Naive thymus-derived CD4-positive, alpha-beta T cell (primary cell): ENCODE measurements at regions not wholly inside any gene's neighbourhood (a gene's known extent, or its start where the extent isn't known, plus 50 kb on each side); places are given as distances from the start of the nearest gene placed in this dataset.

Experiments used
- ATAC-seq: fragments of 150-1000 bp; cut with Tn5 transposase; 2 replicates; pipeline ENCODE4 v1.10.0; 2021; ENCODE audit warnings: mild to moderate bottlenecking, moderate library complexity
- CTCF ChIA-PET: fragments of 350-600 bp; sonication (Branson Sonifier 250); formaldehyde crosslinking; loops from one replicate; lab custom pipeline; 2021; ENCODE audit warnings: antibody characterized with exemption; lab: Charles Lee
- POLR2A ChIA-PET: fragments of 350-600 bp; sonication (Branson Sonifier 250); formaldehyde crosslinking; loops from one replicate; lab custom pipeline; 2021; ENCODE audit warnings: antibody characterized with exemption, inconsistent platforms; lab: Charles Lee
- DNase-seq, 9 donors: peaks; one replicate each; pipeline versions ENCODE4 v3.0.0 to v3.0.0-alpha.2; 2020 to 2022; ENCODE audit warnings: mixed read lengths in 1 of 9
- H3K27ac ChIP-seq: one replicate; pipeline ENCODE4 v1.7.0; 2013; ENCODE audit warnings: mild to moderate bottlenecking, low read depth, low read length, moderate library complexity
- H3K27me3 ChIP-seq, 2 donors: one replicate each; pipeline ENCODE4 v1.7.0; 2013; ENCODE audit warnings: low read length in 2 of 2, mild to moderate bottlenecking in 2 of 2, moderate library complexity in 2 of 2; ENCODE audit not compliant: control insufficient read depth in 2 of 2, insufficient read depth in 2 of 2
- H3K36me3 ChIP-seq, 3 experiments: 1 replicate in 2 of 3; 2 replicates in 1 of 3; pipeline ENCODE4 v1.7.0; 2013; ENCODE audit warnings: low read length in 3 of 3, mild to moderate bottlenecking in 3 of 3, moderate library complexity in 1 of 3; ENCODE audit not compliant: insufficient read depth in 3 of 3, control insufficient read depth in 2 of 3
- H3K4me1 ChIP-seq, 2 donors: one replicate each; pipeline ENCODE4 v1.7.0; 2013; ENCODE audit warnings: low read length in 2 of 2, mild to moderate bottlenecking in 2 of 2, moderate library complexity in 1 of 2; ENCODE audit not compliant: control insufficient read depth in 2 of 2, insufficient read depth in 2 of 2
- H3K4me3 ChIP-seq: 2 replicates; pipeline ENCODE4 v1.7.0; 2013; ENCODE audit warnings: mild to moderate bottlenecking, low read length
- H3K9me3 ChIP-seq, 3 experiments: 1 replicate in 2 of 3; 2 replicates in 1 of 3; pipeline ENCODE4 v1.7.0; 2013; ENCODE audit warnings: low read length in 3 of 3; ENCODE audit not compliant: control insufficient read depth in 2 of 3
- H3K27ac Mint-ChIP-seq, 9 donors: one replicate each; pipeline ENCODE4 v1.8.0; 2020 to 2022; ENCODE audit warnings: mixed read lengths in 9 of 9, mild to moderate bottlenecking in 8 of 9, moderate library complexity in 5 of 9, inconsistent platforms in 2 of 9
- H3K27me3 Mint-ChIP-seq, 5 donors: one replicate each; pipeline ENCODE4 v1.8.0; 2021 to 2022; ENCODE audit warnings: mixed read lengths in 5 of 5, mild to moderate bottlenecking in 1 of 5
- H3K36me3 Mint-ChIP-seq, 5 donors: one replicate each; pipeline ENCODE4 v1.8.0; 2020 to 2022; ENCODE audit warnings: mixed read lengths in 5 of 5, mild to moderate bottlenecking in 3 of 5, inconsistent platforms in 1 of 5
- H3K4me1 Mint-ChIP-seq, 7 donors: one replicate each; pipeline ENCODE4 v1.8.0; 2020 to 2022; ENCODE audit warnings: mixed read lengths in 7 of 7, mild to moderate bottlenecking in 3 of 7, inconsistent platforms in 1 of 7
- H3K4me3 Mint-ChIP-seq, 10 donors: one replicate each; pipeline ENCODE4 v1.8.0; 2020 to 2022; ENCODE audit warnings: mild to moderate bottlenecking in 10 of 10, mixed read lengths in 10 of 10, moderate library complexity in 6 of 10, inconsistent platforms in 2 of 10
- H3K9me3 Mint-ChIP-seq, 11 donors: one replicate each; pipeline ENCODE4 v1.8.0; 2020 to 2022; ENCODE audit warnings: mixed read lengths in 11 of 11, mild to moderate bottlenecking in 4 of 11, inconsistent platforms in 1 of 11, moderate library complexity in 1 of 11
- intact Hi-C, 2 donors: fragments of 100-400 bp; cut with micrococcal nuclease; formaldehyde crosslinking; loops; one replicate each; pipeline ENCODE4 v1.15.1; 2023

DNA sequence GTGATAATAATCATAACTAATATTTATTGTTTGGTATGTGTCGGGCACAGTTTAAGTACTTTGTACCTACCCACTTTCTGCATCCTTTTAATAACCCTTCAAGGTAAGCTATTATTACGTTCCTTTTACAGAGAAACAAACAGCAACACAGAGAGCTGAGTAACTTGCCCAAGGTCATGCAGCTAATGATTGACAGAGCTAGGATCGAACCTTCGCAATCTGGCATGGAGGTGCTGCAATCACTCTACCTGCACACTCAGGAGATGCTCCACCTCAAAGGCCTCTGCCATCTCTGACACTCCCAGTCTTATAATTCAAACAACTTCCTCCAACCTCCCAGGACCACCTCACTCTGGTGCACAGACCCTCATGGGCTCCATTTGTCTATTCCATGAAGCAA lies 137.2 kb downstream of the DMRTA2 start:
- ATAC-seq (no peak), DNase-seq (no peak)
- Mint-ChIP-seq H3K4me1 (no peaks in the 10 kb centered on the region), H3K36me3 (no peaks in the 10 kb centered on the region), H3K9me3 (peaks cover 0 to 13% (median 3%) of the 10 kb centered on the region in 11 donors), H3K4me3 (no peak overlapping the region), H3K27ac (no peak overlapping the region), H3K27me3 (peaks cover 0 to 33% (median 21%) of the 10 kb centered on the region in 5 donors)
- H3K4me1 ChIP-seq, result no peaks in the 10 kb centered on the region
- H3K4me3 ChIP-seq, result no peak overlapping the region
- intact Hi-C loops, result no loop called here
- H3K27ac ChIP-seq, result no peak overlapping the region
- no peaks in the 10 kb centered on the region for H3K36me3 ChIP-seq
- CTCF ChIA-PET, result no interaction called here
- no peaks in the 10 kb centered on the region for H3K9me3 ChIP-seq
- POLR2A ChIA-PET, result no interaction called here
- peaks cover 0 to 8% of the 10 kb centered on the region in 2 donors for H3K27me3 ChIP-seq

GRCh38 chr1:50279622-50280330 lies 143.5 kb downstream of the DMRTA2 start:
- ChIA-PET CTCF (no interaction called here), POLR2A (no interaction called here)
- ATAC-seq (no peak), DNase-seq (no peak)
- no peak overlapping the region for H3K27ac ChIP-seq
- no peak overlapping the region for H3K4me3 Mint-ChIP-seq
- intact Hi-C loops, result no loop called here
- no peaks in the 10 kb centered on the region for H3K9me3 ChIP-seq
- no peaks in the 10 kb centered on the region for H3K36me3 ChIP-seq
- H3K27me3 ChIP-seq, result no peaks in the 10 kb centered on the region
- H3K4me1 Mint-ChIP-seq, result no peaks in the 10 kb centered on the region
- no peak overlapping the region for H3K4me3 ChIP-seq
- no peaks in the 10 kb centered on the region for H3K4me1 ChIP-seq
- no peak overlapping the region for H3K27ac Mint-ChIP-seq
- peaks cover 0 to 10% (median 2%) of the 10 kb centered on the region in 11 donors for H3K9me3 Mint-ChIP-seq
- H3K27me3 Mint-ChIP-seq, result peaks cover 2 to 58% (median 31%) of the 10 kb centered on the region in 5 donors
- no peaks in the 10 kb centered on the region for H3K36me3 Mint-ChIP-seq

GRCh38 chr1:50278961-50279360 lies 144.3 kb downstream of the DMRTA2 start:
- Histone ChIP-seq H3K4me1 (no peaks in the 10 kb centered on the region), H3K36me3 (no peaks in the 10 kb centered on the region), H3K27me3 (no peaks in the 10 kb centered on the region), H3K9me3 (no peaks in the 10 kb centered on the region), H3K4me3 (no peak overlapping the region), H3K27ac (no peak overlapping the region)
- Mint-ChIP-seq H3K9me3 (peaks cover 0 to 10% (median 0%) of the 10 kb centered on the region in 11 donors), H3K36me3 (no peaks in the 10 kb centered on the region), H3K4me1 (no peaks in the 10 kb centered on the region), H3K4me3 (no peak overlapping the region), H3K27ac (no peak overlapping the region), H3K27me3 (peaks cover 2 to 59% (median 31%) of the 10 kb centered on the region in 5 donors)
- DNase-seq, result no peak
- intact Hi-C loops, result no loop called here
- ChIA-PET CTCF (no interaction called here), POLR2A (no interaction called here)
- ATAC-seq, result no peak

GRCh38 chr1:50278410-50278809 lies 144.8 kb downstream of the DMRTA2 start:
- ChIA-PET CTCF (no interaction called here), POLR2A (no interaction called here)
- no peaks in the 10 kb centered on the region for H3K4me1 ChIP-seq
- DNase-seq (no peak), ATAC-seq (no peak)
- intact Hi-C loops, result no loop called here
- no peak overlapping the region for H3K27ac ChIP-seq
- no peak overlapping the region for H3K27ac Mint-ChIP-seq
- H3K36me3 ChIP-seq, result no peaks in the 10 kb centered on the region
- no peak overlapping the region for H3K4me3 ChIP-seq
- H3K4me1 Mint-ChIP-seq, result no peaks in the 10 kb centered on the region
- H3K9me3 Mint-ChIP-seq, result peaks cover 0 to 10% (median 0%) of the 10 kb centered on the region in 11 donors
- peaks cover 2 to 59% (median 31%) of the 10 kb centered on the region in 5 donors for H3K27me3 Mint-ChIP-seq
- no peaks in the 10 kb centered on the region for H3K27me3 ChIP-seq
- H3K4me3 Mint-ChIP-seq, result no peak overlapping the region
- no peaks in the 10 kb centered on the region for H3K9me3 ChIP-seq
- H3K36me3 Mint-ChIP-seq, result no peaks in the 10 kb centered on the region

DNA sequence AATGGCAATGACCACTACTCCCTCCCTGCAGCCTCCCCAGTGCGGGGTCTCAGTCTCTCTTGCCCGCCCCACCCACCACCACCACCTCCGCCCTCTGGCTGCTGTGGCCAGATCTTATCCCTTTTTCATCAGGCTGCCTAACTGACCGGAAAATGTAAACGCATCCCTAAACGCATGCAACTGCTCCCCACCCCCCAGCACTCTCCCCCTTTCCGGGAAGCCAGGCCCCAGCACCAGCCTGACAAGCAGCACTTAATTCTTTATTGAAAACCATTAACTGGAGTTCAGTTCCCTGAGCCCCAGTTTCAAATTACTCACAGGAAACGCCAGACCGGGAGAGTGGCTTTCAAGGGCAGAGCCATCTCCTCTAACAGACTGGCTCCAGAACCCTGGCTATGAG lies 147.7 kb downstream of the DMRTA2 start:
- no peak for DNase-seq
- no peak overlapping the region for H3K4me3 ChIP-seq
- peaks cover 0 to 4% of the 10 kb centered on the region in 2 donors for H3K27me3 ChIP-seq
- ChIA-PET POLR2A (no interaction called here), CTCF (no interaction called here)
- Mint-ChIP-seq H3K36me3 (no peaks in the 10 kb centered on the region), H3K27ac (no peak overlapping the region), H3K9me3 (peaks cover 0 to 6% (median 0%) of the 10 kb centered on the region in 11 donors), H3K4me1 (peaks cover 0 to 3% (median 0%) of the 10 kb centered on the region in 7 donors), H3K27me3 (peaks cover 2 to 53% (median 28%) of the 10 kb centered on the region in 5 donors), H3K4me3 (no peak overlapping the region)
- intact Hi-C loops, result no loop called here
- no peak overlapping the region for H3K27ac ChIP-seq
- H3K9me3 ChIP-seq, result no peaks in the 10 kb centered on the region
- ATAC-seq, result no peak
- no peaks in the 10 kb centered on the region for H3K4me1 ChIP-seq
- no peaks in the 10 kb centered on the region for H3K36me3 ChIP-seq

GRCh38 chr1:50272912-50273311 lies 150.3 kb downstream of the DMRTA2 start:
- ChIA-PET POLR2A (no interaction called here), CTCF (no interaction called here)
- no peak overlapping the region for H3K27ac Mint-ChIP-seq
- H3K27ac ChIP-seq, result no peak overlapping the region
- H3K9me3 ChIP-seq, result no peaks in the 10 kb centered on the region
- peaks cover 0 to 2% (median 0%) of the 10 kb centered on the region in 11 donors for H3K9me3 Mint-ChIP-seq
- H3K27me3 Mint-ChIP-seq, result peaks cover 2 to 42% (median 21%) of the 10 kb centered on the region in 5 donors
- H3K36me3 ChIP-seq, result no peaks in the 10 kb centered on the region
- peaks cover 3 to 4% of the 10 kb centered on the region in 2 donors for H3K27me3 ChIP-seq
- DNase-seq (no peak), ATAC-seq (no peak)
- no peaks in the 10 kb centered on the region for H3K4me1 ChIP-seq
- intact Hi-C loops, result no loop called here
- no peaks in the 10 kb centered on the region for H3K36me3 Mint-ChIP-seq
- no peak overlapping the region for H3K4me3 Mint-ChIP-seq
- H3K4me3 ChIP-seq, result no peak overlapping the region
- H3K4me1 Mint-ChIP-seq, result peaks cover 0 to 3% (median 0%) of the 10 kb centered on the region in 7 donors
